ENCODE measurements at regions not wholly inside any gene's neighbourhood (a gene's known extent, or its start where the extent isn't known, plus 50 kb on each side); places are given as distances from the start of the nearest gene placed in this dataset.

- 65 to 68% methylated on average over 7 of the region's 7 CpGs for WGBS, 2 donors
- no peaks in the 10 kb centered on the region for H3K36me3 ChIP-seq
- TF ChIP-seq CTCF (IDR thresholded peaks at IDR 0.05) (no peak), EP300 (IDR thresholded peaks at IDR 0.05) (no peak), POLR2A (IDR thresholded peaks at IDR 0.05) (no peak)
- H3K27ac ChIP-seq = no peak overlapping the region
- DNase-seq (ENCODE audit: low spot score in 2 of 2) = no peak
- no peak overlapping the region for H3K4me3 ChIP-seq
- H3K9me3 ChIP-seq = no peaks in the 10 kb centered on the region
- H3K4me1 ChIP-seq = peaks cover 0 to 4% (median 0%) of the 10 kb centered on the region in 4 donors
- H3K27me3 ChIP-seq = peaks cover 0 to 6% of the 10 kb centered on the region in 2 donors
These were observed 330.3 kb upstream of the NOCT start for GRCh38 chr4:138685316-138685715.

- Histone ChIP-seq H3K4me1 (peaks cover 0 to 4% (median 0%) of the 10 kb centered on the region in 4 donors), H3K36me3 (no peaks in the 10 kb centered on the region), H3K9me3 (no peaks in the 10 kb centered on the region), H3K27ac (no peak overlapping the region), H3K27me3 (peaks cover 0 to 6% of the 10 kb centered on the region in 2 donors), H3K4me3 (no peak overlapping the region)
- TF ChIP-seq EP300 (IDR thresholded peaks at IDR 0.05) (no peak), POLR2A (IDR thresholded peaks at IDR 0.05) (no peak), CTCF (IDR thresholded peaks at IDR 0.05) (peak; percentile 77 to 86 (median 85))
- peak; percentile 72 to 87 for DNase-seq (ENCODE audit: low spot score in 2 of 2)
- WGBS, 2 donors = 8 to 9% methylated on average over 7 of the region's 7 CpGs
These were observed 334.5 kb upstream of the NOCT start for GRCh38 chr4:138680989-138681604.

GRCh38 chr4:138680256-138680655, 335.3 kb upstream of the NOCT start:
- Histone ChIP-seq H3K4me3 (no peak overlapping the region), H3K27ac (no peak overlapping the region), H3K36me3 (no peaks in the 10 kb centered on the region), H3K9me3 (no peaks in the 10 kb centered on the region), H3K27me3 (peaks cover 0 to 6% of the 10 kb centered on the region in 2 donors), H3K4me1 (peaks cover 0 to 4% (median 0%) of the 10 kb centered on the region in 4 donors)
- 93 to 94% methylated on average over 3 of the region's 3 CpGs for WGBS, 2 donors
- TF ChIP-seq POLR2A (IDR thresholded peaks at IDR 0.05) (no peak), EP300 (IDR thresholded peaks at IDR 0.05) (no peak), CTCF (IDR thresholded peaks at IDR 0.05) (no peak)
- no peak for DNase-seq (ENCODE audit: low spot score in 2 of 2)

GRCh38 chr4:138678985-138679746, 336.4 kb upstream of the NOCT start:
- WGBS, 2 donors = 76 to 84% methylated on average over 10 of the region's 10 CpGs
- Histone ChIP-seq H3K27me3 (peaks cover 0 to 6% of the 10 kb centered on the region in 2 donors), H3K4me3 (no peak overlapping the region), H3K27ac (no peak overlapping the region), H3K36me3 (no peaks in the 10 kb centered on the region), H3K9me3 (no peaks in the 10 kb centered on the region), H3K4me1 (peaks cover 0 to 4% (median 0%) of the 10 kb centered on the region in 4 donors)
- TF ChIP-seq POLR2A (IDR thresholded peaks at IDR 0.05) (no peak), EP300 (IDR thresholded peaks at IDR 0.05) (no peak), CTCF (IDR thresholded peaks at IDR 0.05) (no peak)
- DNase-seq (ENCODE audit: low spot score in 2 of 2) = no peak

- Histone ChIP-seq H3K4me3 (no peak overlapping the region), H3K9me3 (no peaks in the 10 kb centered on the region), H3K27ac (no peak overlapping the region), H3K27me3 (peaks cover 0 to 6% of the 10 kb centered on the region in 2 donors), H3K4me1 (peaks cover 0 to 8% (median 0%) of the 10 kb centered on the region in 4 donors), H3K36me3 (no peaks in the 10 kb centered on the region)
- 45 to 50% methylated on average over 1 of the region's 1 CpG for WGBS, 2 donors
- TF ChIP-seq EP300 (IDR thresholded peaks at IDR 0.05) (no peak), POLR2A (IDR thresholded peaks at IDR 0.05) (no peak), CTCF (IDR thresholded peaks at IDR 0.05) (no peak)
- no peak for DNase-seq (ENCODE audit: low spot score in 2 of 2)
These were observed 337.8 kb upstream of the NOCT start for GRCh38 chr4:138677748-138678147.
